Thoracic aorta (tissue), 2 donors: ENCODE measurements at regions not wholly inside any gene's neighbourhood (a gene's known extent, or its start where the extent isn't known, plus 50 kb on each side); places are given as distances from the start of the nearest gene placed in this dataset.

Source experiments
- ATAC-seq: fragments of 150-250 bp; one replicate; pipeline ENCODE4 v1.8.0; 2017; ENCODE audit warnings: low read depth; ENCODE audit not compliant: insufficient number of reproducible peaks, low FRiP score
- DNase-seq: peaks from one replicate; pipeline ENCODE4 v3.0.0-alpha.2; 2020; ENCODE audit warnings: low spot score
- H3K27ac ChIP-seq, 2 donors: fragments of 200-600 bp; sonication (generic); 1 replicate in 1 of 2; 2 replicates in 1 of 2; pipeline ENCODE4 v1.5.1; 2016; ENCODE audit warnings: mild to moderate bottlenecking in 2 of 2, moderate library complexity in 2 of 2
- H3K27me3 ChIP-seq: fragments of 200-600 bp; sonication (generic); replicated peaks from 2 replicates; pipeline ENCODE4 v1.6.0; 2016; ENCODE audit warnings: mild to moderate bottlenecking; ENCODE audit not compliant: insufficient read depth
- H3K36me3 ChIP-seq: fragments of 200-600 bp; sonication (generic); one replicate; pipeline ENCODE4 v1.5.1; 2016
- H3K4me1 ChIP-seq, 2 donors: fragments of 200-600 bp; sonication (generic); 1 replicate in 1 of 2; 2 replicates in 1 of 2; pipeline versions ENCODE4 v1.5.1 to v1.6.0; 2016; ENCODE audit warnings: low read depth in 2 of 2, mild to moderate bottlenecking in 1 of 2; ENCODE audit not compliant: control insufficient read depth in 1 of 2
- H3K4me3 ChIP-seq: fragments of 200-600 bp; sonication (generic); 2 replicates; pipeline ENCODE4 v1.5.1; 2016; ENCODE audit warnings: mild to moderate bottlenecking
- H3K9me3 ChIP-seq: fragments of 200-600 bp; sonication (generic); 2 replicates; pipeline ENCODE4 v1.5.1; 2016
- CTCF ChIP-seq: fragments of 200-600 bp; sonication (generic); IDR thresholded peaks from one replicate; pipeline ENCODE4 v1.5.1; 2019; ENCODE audit warnings: antibody characterized with exemption

GRCh38 chr10:90592638-90593302 lies 265.1 kb downstream of the HTR7 start:
- H3K36me3 ChIP-seq: no peaks in the 10 kb centered on the region
- peak overlapping the region in 1 of 2 donors; percentile 10 for H3K27ac ChIP-seq
- H3K27me3 ChIP-seq: no peaks in the 10 kb centered on the region
- peak; percentile 6 for DNase-seq
- no peaks in the 10 kb centered on the region for H3K9me3 ChIP-seq
- H3K4me3 ChIP-seq: no peak overlapping the region
- peak; percentile 62 for TF ChIP-seq CTCF
- no peak for ATAC-seq
- H3K4me1 ChIP-seq: peaks cover 8 to 32% of the 10 kb centered on the region in 2 donors

GRCh38 chr10:90598513-90598912 lies 259.3 kb downstream of the HTR7 start:
- DNase-seq: no peak
- H3K9me3 ChIP-seq: no peaks in the 10 kb centered on the region
- no peak for TF ChIP-seq CTCF
- peaks cover 0 to 11% of the 10 kb centered on the region in 2 donors for H3K4me1 ChIP-seq
- H3K27ac ChIP-seq: peak overlapping the region in 1 of 2 donors; percentile 11
- H3K27me3 ChIP-seq: no peaks in the 10 kb centered on the region
- no peaks in the 10 kb centered on the region for H3K36me3 ChIP-seq
- no peak for ATAC-seq
- H3K4me3 ChIP-seq: no peak overlapping the region

- TF ChIP-seq CTCF: no peak
These were observed 254.8 kb downstream of the HTR7 start for GRCh38 chr10:90602862-90603610.

GRCh38 chr10:90604636-90605035 lies 253.2 kb downstream of the HTR7 start:
- H3K36me3 ChIP-seq: no peaks in the 10 kb centered on the region
- no peaks in the 10 kb centered on the region for H3K9me3 ChIP-seq
- ATAC-seq (no peak), DNase-seq (no peak)
- H3K27me3 ChIP-seq: no peaks in the 10 kb centered on the region
- no peak overlapping the region for H3K27ac ChIP-seq
- no peak for TF ChIP-seq CTCF
- peaks cover 0 to 8% of the 10 kb centered on the region in 2 donors for H3K4me1 ChIP-seq
- no peak overlapping the region for H3K4me3 ChIP-seq

More at GRCh38 chr10:90602862-90603610, 254.8 kb downstream of the HTR7 start:
- H3K27ac ChIP-seq: no peak overlapping the region
- H3K36me3 ChIP-seq: no peaks in the 10 kb centered on the region
- no peak overlapping the region for H3K4me3 ChIP-seq
- no peaks in the 10 kb centered on the region for H3K27me3 ChIP-seq
- H3K4me1 ChIP-seq: peaks cover 0 to 11% of the 10 kb centered on the region in 2 donors
- DNase-seq (no peak), ATAC-seq (no peak)
- no peaks in the 10 kb centered on the region for H3K9me3 ChIP-seq

- no peak overlapping the region for H3K27ac ChIP-seq
- H3K4me1 ChIP-seq: no peaks in the 10 kb centered on the region
- no peaks in the 10 kb centered on the region for H3K27me3 ChIP-seq
- H3K36me3 ChIP-seq: no peaks in the 10 kb centered on the region
- no peak for TF ChIP-seq CTCF
- H3K9me3 ChIP-seq: no peaks in the 10 kb centered on the region
- no peak for DNase-seq
- no peak for ATAC-seq
- no peak overlapping the region for H3K4me3 ChIP-seq
These were observed 252.3 kb downstream of the HTR7 start for GRCh38 chr10:90605506-90605905.
